Colonic mucosa (tissue), 4 donors: ENCODE measurements at regions not wholly inside any gene's neighbourhood (a gene's known extent, or its start where the extent isn't known, plus 50 kb on each side); places are given as distances from the start of the nearest gene placed in this dataset.

Source experiments
- DNase-seq: peaks from one replicate; pipeline ENCODE4 v3.0.0-alpha.2; 2020
- H3K27ac ChIP-seq: fragments of 200-600 bp; one replicate; pipeline ENCODE4 v1.8.0; 2021
- H3K27me3 ChIP-seq: fragments of 200-600 bp; one replicate; pipeline ENCODE4 v1.8.0; 2021
- H3K36me3 ChIP-seq: fragments of 200-600 bp; one replicate; pipeline ENCODE4 v1.8.0; 2021
- H3K4me1 ChIP-seq: fragments of 200-600 bp; one replicate; pipeline ENCODE4 v1.8.0; 2021; ENCODE audit warnings: mild to moderate bottlenecking
- H3K4me3 ChIP-seq: fragments of 200-600 bp; one replicate; pipeline ENCODE4 v1.8.0; 2021
- H3K9ac ChIP-seq, 2 donors: one replicate each; pipeline ENCODE4 v1.7.0; 2013; ENCODE audit warnings: control low read depth in 2 of 2, low read depth in 2 of 2, low read length in 2 of 2
- H3K9me3 ChIP-seq: fragments of 200-600 bp; one replicate; pipeline ENCODE4 v1.8.0; 2021
- intact Hi-C: fragments of 100-400 bp; cut with DNase I; formaldehyde crosslinking; loops from one replicate; pipeline ENCODE4 v1.14.1; 2022
- TF ChIP-seq, protein P1 (sequence below): fragments of 200-600 bp; IDR thresholded peaks from one replicate; pipeline ENCODE4 v1.8.0; 2022; ENCODE audit warnings: antibody characterized with exemption, mild to moderate bottlenecking
- donor health status: healthy.
- donor health status: DM: no; HTN: no; CAD: no.
- donor health status: DM: no; HTN: no; CAD: no.

DNA sequence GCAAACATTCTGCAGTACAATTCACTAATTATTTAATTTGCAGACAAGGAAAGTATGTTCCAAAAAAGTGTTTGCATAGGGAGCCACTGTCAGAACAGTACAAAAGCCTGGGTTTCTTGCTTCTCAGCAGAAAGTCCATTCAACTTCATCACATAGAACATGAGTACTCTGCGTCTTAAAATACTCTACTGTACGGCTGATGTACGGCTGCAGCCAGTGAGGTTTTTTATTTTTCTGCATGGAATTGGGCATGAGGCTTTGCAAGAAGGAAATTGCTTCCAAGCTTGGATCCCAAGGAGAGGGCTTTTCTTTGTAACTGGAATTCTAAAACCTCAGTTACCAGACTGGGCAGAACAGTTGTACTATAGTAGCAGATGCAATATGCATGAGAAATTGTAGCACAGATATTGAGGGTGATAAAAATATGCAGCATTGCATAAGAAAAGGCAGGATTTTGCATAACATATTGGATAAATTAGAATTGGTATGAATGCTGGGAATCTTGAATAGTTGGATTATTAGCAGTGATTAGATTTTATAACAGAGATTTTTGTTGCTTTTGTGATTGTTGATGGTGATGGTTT is 178.1 kb upstream of the CDH9 start:
- H3K27me3 ChIP-seq = no peaks in the 10 kb centered on the region
- no peak for DNase-seq
- no peak overlapping the region for H3K27ac ChIP-seq
- no peaks in the 10 kb centered on the region for H3K36me3 ChIP-seq
- no peaks in the 10 kb centered on the region for H3K4me1 ChIP-seq
- H3K9ac ChIP-seq = no peak overlapping the region
- TF ChIP-seq, protein P1, sequence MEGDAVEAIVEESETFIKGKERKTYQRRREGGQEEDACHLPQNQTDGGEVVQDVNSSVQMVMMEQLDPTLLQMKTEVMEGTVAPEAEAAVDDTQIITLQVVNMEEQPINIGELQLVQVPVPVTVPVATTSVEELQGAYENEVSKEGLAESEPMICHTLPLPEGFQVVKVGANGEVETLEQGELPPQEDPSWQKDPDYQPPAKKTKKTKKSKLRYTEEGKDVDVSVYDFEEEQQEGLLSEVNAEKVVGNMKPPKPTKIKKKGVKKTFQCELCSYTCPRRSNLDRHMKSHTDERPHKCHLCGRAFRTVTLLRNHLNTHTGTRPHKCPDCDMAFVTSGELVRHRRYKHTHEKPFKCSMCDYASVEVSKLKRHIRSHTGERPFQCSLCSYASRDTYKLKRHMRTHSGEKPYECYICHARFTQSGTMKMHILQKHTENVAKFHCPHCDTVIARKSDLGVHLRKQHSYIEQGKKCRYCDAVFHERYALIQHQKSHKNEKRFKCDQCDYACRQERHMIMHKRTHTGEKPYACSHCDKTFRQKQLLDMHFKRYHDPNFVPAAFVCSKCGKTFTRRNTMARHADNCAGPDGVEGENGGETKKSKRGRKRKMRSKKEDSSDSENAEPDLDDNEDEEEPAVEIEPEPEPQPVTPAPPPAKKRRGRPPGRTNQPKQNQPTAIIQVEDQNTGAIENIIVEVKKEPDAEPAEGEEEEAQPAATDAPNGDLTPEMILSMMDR = no peak
- H3K4me3 ChIP-seq = no peak overlapping the region
- H3K9me3 ChIP-seq = no peaks in the 10 kb centered on the region
- intact Hi-C loops = no loop called here

DNA sequence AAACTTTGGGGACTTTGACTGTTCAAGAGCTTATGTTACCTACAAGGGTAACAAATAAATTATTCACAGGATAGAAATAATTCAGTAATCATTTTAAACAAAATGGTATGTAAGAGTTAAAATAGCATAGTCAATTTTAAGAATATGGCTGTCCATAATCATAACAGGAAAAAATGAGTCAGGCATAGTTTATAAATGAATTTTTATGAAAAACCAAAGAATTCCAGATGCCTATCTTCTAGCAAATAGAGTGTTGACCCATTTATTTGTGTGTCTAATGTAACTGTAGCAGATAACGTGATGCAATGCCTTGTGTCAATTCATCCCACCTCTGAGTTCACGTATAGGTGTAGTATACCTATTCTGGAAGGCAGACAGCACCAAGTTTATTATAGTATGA is 169.7 kb upstream of the CDH9 start:
- Histone ChIP-seq H3K27ac (no peak overlapping the region), H3K9ac (no peak overlapping the region), H3K9me3 (no peaks in the 10 kb centered on the region), H3K27me3 (no peaks in the 10 kb centered on the region), H3K4me1 (no peaks in the 10 kb centered on the region), H3K4me3 (no peak overlapping the region), H3K36me3 (no peaks in the 10 kb centered on the region)
- intact Hi-C loops = no loop called here
- TF ChIP-seq, protein P1 = no peak
- DNase-seq = no peak

DNA sequence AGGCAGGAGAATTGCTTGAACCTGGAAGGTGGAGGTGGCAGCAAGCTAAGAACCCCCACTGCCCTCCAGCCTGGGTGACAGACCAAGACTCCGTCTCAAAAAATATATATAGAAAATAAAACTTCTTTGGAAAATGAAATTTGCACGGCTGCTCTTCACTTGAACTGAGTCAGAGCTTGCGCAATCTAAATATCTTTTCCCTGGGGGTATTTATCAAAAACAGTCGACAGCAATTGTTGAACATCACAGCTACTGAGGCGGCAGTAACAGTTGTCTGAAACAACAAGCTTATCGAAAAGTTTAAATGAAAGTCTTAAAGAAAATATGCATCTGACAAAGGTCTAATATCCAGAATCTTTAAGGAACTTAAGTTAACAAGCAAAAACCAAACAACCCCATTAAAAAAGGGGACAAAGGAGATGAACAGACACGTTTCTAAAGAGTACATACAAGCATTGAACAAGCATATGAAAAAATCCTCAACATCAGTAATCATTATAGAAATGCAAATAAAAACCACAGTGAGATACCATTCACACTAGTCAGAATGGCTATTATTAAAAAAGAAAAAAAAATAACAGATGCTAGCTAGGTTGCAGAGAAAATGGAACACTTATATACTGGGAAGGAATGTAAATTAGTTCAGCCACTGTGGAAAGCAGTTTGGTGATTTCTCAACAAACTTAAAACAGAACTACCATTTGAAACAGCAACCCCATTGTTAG is 153.6 kb upstream of the CDH9 start:
- Histone ChIP-seq H3K4me3 (no peak overlapping the region), H3K4me1 (no peaks in the 10 kb centered on the region), H3K27me3 (no peaks in the 10 kb centered on the region), H3K9ac (no peak overlapping the region), H3K36me3 (no peaks in the 10 kb centered on the region), H3K9me3 (no peaks in the 10 kb centered on the region), H3K27ac (no peak overlapping the region)
- DNase-seq = no peak
- TF ChIP-seq, protein P1 = no peak
- intact Hi-C loops = no loop called here

DNA sequence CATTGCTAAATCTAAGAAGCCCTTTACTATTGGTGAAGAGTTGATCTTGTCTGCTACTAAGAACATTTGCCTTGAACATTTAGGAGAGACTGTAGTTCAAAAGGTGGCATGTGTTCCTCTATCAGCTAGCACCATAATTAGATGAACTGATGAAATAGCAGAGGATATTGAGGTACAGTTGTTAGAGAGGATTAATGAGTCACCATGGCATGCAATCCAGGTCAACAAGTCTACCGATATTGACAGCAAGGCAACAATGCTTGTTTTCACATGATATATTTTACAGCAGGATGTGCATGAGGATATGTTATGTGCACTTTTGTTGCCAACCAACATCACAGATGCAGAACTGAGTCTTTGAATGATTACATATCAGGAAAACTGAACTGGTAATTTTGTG is 134.3 kb upstream of the CDH9 start:
- Histone ChIP-seq H3K27ac (no peak overlapping the region), H3K27me3 (no peaks in the 10 kb centered on the region), H3K4me1 (no peaks in the 10 kb centered on the region), H3K9me3 (no peaks in the 10 kb centered on the region), H3K9ac (no peak overlapping the region), H3K4me3 (no peak overlapping the region), H3K36me3 (no peaks in the 10 kb centered on the region)
- intact Hi-C loops = no loop called here
- no peak for DNase-seq
- TF ChIP-seq, protein P1 = no peak

DNA sequence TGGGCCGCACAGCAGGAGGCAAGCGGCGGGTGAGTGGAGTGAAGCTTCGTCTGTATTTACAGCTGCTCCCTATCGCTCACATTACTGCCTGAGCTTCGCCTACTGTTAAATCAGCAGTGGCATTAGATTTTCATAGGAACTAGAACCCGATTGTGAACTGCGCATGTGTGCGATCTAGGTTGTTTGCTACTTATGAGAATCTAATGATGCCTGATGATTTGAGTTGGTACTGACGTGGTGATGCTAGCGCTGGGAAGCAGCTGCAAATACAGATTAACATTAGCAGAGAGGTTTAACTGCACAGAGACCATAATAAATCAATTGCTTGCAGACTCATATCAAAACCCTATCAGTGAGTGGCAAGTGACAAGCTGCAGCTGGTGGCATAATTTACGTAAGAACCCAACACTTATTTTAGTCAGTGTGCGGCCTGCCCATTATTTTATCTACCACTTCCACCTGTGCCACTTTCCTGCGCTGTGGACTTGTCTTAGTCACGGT is 133.4 kb upstream of the CDH9 start:
- no peaks in the 10 kb centered on the region for H3K36me3 ChIP-seq
- TF ChIP-seq, protein P1 = no peak
- no peak for DNase-seq
- intact Hi-C loops = no loop called here
- no peaks in the 10 kb centered on the region for H3K27me3 ChIP-seq
- H3K4me1 ChIP-seq = no peaks in the 10 kb centered on the region
- no peak overlapping the region for H3K4me3 ChIP-seq
- H3K9me3 ChIP-seq = no peaks in the 10 kb centered on the region
- no peak overlapping the region for H3K9ac ChIP-seq
- no peak overlapping the region for H3K27ac ChIP-seq
